UCSD-AML1 (cell line): ENCODE measurements at regions not wholly inside any gene's neighbourhood (a gene's known extent, or its start where the extent isn't known, plus 50 kb on each side); places are given as distances from the start of the nearest gene placed in this dataset.

ENCODE experiments used
- DNase-seq: peaks from one replicate; lab custom pipeline; 2025; ENCODE audit not compliant: unreplicated experiment; lab: John Stamatoyannopoulos, UW

- no peak for DNase-seq
Observed at GRCh38 chr9:79001012-79001411, 570.8 kb upstream of the TLE4 start.

GRCh38 chr9:79003514-79003913 is 568.3 kb upstream of the TLE4 start:
- DNase-seq, result no peak

- DNase-seq, result no peak
Observed at GRCh38 chr9:79004032-79004431, 567.7 kb upstream of the TLE4 start.

GRCh38 chr9:79006546-79006945 is 565.2 kb upstream of the TLE4 start:
- no peak for DNase-seq

GRCh38 chr9:79007701-79008483 is 563.9 kb upstream of the TLE4 start:
- DNase-seq, result no peak

GRCh38 chr9:79008916-79009315 is 562.8 kb upstream of the TLE4 start:
- no peak for DNase-seq

- no peak for DNase-seq
Observed at GRCh38 chr9:79011461-79011860, 560.3 kb upstream of the TLE4 start.

- DNase-seq, result no peak
Observed at GRCh38 chr9:79012561-79012960, 559.2 kb upstream of the TLE4 start.

- no peak for DNase-seq
Observed at GRCh38 chr9:79013715-79014610, 557.8 kb upstream of the TLE4 start.

GRCh38 chr9:79014929-79015699 is 556.7 kb upstream of the TLE4 start:
- no peak for DNase-seq

GRCh38 chr9:79015951-79016350 is 555.8 kb upstream of the TLE4 start:
- no peak for DNase-seq

GRCh38 chr9:79020276-79020675 is 551.5 kb upstream of the TLE4 start:
- no peak for DNase-seq

GRCh38 chr9:79021084-79021483 is 550.7 kb upstream of the TLE4 start:
- no peak for DNase-seq

GRCh38 chr9:79023134-79023580 is 548.6 kb upstream of the TLE4 start:
- no peak for DNase-seq

GRCh38 chr9:79026316-79026715 is 545.4 kb upstream of the TLE4 start:
- peak; percentile 14 for DNase-seq

- no peak for DNase-seq
Observed at GRCh38 chr9:79028101-79028500, 543.7 kb upstream of the TLE4 start.

- DNase-seq, result no peak
Observed at GRCh38 chr9:79034583-79034982, 537.2 kb upstream of the TLE4 start.

- no peak for DNase-seq
Observed at GRCh38 chr9:79037338-79037737, 534.4 kb upstream of the TLE4 start.

- DNase-seq, result no peak
Observed at GRCh38 chr9:79040671-79041070, 531.1 kb upstream of the TLE4 start.

GRCh38 chr9:79041266-79041665 is 530.5 kb upstream of the TLE4 start:
- no peak for DNase-seq

GRCh38 chr9:79043916-79044315 is 527.8 kb upstream of the TLE4 start:
- DNase-seq, result no peak
